ENCODE measurements at regions not wholly inside any gene's neighbourhood (a gene's known extent, or its start where the extent isn't known, plus 50 kb on each side); places are given as distances from the start of the nearest gene placed in this dataset.

DNA sequence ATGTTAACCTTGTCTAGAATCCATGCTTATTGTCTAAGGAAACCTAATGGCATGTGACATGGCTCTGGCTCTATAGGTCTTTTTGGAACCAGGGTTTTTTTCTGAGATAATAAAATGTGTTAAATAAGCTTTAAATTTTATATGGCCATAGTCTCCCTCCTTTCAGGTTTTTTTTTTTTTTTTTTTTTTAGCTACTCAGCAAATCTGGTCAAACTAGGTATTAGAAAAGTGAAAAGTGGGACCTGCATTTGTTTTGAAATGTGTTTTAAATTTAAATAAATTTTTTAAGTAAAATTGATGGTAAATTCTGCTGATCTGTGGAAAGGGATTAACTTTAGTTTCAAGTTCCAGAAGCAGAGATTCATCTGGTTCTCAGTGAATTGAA lies 52.1 kb upstream of the NANOGP8 start:
- no peak for DNase-seq (ENCODE audit: extremely low spot score)
- CTCF ChIA-PET, result interaction anchor here (1.6 to 1.8 kb wide), 2 partner anchors 12 to 59 kb away, joined by 5 to 6 read pairs; no protein-coding TSS in a partner anchor

DNA sequence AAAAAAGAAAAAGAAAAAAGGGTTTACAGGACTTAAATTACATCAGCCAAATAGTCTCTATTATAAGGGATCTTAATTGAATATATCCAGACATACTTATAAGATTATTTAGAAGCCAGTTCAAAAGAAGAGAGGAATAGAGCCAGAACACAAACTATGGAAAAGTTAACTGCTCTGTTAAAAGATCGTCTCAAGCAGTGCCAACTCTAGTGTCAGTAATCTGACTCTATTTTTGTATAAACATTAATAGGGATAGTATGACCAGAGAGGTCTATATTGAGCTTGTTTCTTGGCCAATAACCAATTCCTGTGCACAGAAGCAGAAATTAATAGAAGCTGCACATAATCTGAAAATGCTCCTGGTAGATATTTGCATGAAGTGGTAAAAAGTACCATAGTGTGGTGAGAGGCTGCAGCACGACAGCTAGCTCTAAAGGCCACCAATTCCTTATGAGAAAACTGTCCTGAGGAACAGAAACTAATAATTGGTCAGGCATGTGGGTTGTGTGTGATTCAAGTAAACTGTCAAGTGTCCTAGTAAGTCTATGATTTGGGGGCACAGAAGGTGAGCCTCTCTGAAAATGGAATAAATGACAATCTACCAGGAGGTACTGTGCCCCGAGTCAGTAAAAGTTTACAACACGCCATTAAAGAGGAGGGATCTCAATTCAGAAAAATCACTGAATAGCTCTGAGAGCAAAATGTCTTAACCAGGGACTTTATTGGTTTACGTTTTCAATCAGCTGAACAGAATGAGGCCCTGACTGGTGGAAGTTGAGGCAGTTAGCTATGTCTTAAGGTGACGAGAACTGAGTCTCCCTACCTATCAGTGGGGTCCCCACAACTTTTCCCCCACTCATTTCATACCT lies 51.5 kb upstream of the NANOGP8 start:
- TF ChIP-seq, protein P1, sequence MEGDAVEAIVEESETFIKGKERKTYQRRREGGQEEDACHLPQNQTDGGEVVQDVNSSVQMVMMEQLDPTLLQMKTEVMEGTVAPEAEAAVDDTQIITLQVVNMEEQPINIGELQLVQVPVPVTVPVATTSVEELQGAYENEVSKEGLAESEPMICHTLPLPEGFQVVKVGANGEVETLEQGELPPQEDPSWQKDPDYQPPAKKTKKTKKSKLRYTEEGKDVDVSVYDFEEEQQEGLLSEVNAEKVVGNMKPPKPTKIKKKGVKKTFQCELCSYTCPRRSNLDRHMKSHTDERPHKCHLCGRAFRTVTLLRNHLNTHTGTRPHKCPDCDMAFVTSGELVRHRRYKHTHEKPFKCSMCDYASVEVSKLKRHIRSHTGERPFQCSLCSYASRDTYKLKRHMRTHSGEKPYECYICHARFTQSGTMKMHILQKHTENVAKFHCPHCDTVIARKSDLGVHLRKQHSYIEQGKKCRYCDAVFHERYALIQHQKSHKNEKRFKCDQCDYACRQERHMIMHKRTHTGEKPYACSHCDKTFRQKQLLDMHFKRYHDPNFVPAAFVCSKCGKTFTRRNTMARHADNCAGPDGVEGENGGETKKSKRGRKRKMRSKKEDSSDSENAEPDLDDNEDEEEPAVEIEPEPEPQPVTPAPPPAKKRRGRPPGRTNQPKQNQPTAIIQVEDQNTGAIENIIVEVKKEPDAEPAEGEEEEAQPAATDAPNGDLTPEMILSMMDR (IDR thresholded peaks at IDR 0.05; ENCODE audit: control extremely low read depth, extremely low read depth, low read depth, missing control alignments), result no peak
- peak; percentile 44 for DNase-seq (ENCODE audit: extremely low spot score)
- ChIA-PET CTCF (interaction anchor here (1.0 to 1.8 kb wide), 4 partner anchors 12 to 308 kb away, joined by 3 to 6 read pairs (median 4); no protein-coding TSS in a partner anchor), POLR2A (no interaction called here)

More for the DNA sequence above, 52.1 kb upstream of the NANOGP8 start:
- POLR2A ChIA-PET, result no interaction called here
- TF ChIP-seq, protein P1 (IDR thresholded peaks at IDR 0.05; ENCODE audit: control extremely low read depth, extremely low read depth, low read depth, missing control alignments), result no peak
